ENCODE measurements at regions not wholly inside any gene's neighbourhood (a gene's known extent, or its start where the extent isn't known, plus 50 kb on each side); places are given as distances from the start of the nearest gene placed in this dataset.

- TF ChIP-seq CTCF (IDR thresholded peaks at IDR 0.05): no peak
- TF ChIP-seq POLR2A (IDR thresholded peaks at IDR 0.05): no peak
Measured at GRCh38 chr15:59835776-59836175, 146.7 kb upstream of the BNIP2 start.

Measured in right lobe of liver (tissue), 4 donors.